ENCODE measurements at regions not wholly inside any gene's neighbourhood (a gene's known extent, or its start where the extent isn't known, plus 50 kb on each side); places are given as distances from the start of the nearest gene placed in this dataset.

GRCh38 chr10:130461631-130462030 lies 325.4 kb downstream of the GLRX3 start:
- no peak for TF ChIP-seq POLR2A (IDR thresholded peaks at IDR 0.05)
- TF ChIP-seq, protein P1, sequence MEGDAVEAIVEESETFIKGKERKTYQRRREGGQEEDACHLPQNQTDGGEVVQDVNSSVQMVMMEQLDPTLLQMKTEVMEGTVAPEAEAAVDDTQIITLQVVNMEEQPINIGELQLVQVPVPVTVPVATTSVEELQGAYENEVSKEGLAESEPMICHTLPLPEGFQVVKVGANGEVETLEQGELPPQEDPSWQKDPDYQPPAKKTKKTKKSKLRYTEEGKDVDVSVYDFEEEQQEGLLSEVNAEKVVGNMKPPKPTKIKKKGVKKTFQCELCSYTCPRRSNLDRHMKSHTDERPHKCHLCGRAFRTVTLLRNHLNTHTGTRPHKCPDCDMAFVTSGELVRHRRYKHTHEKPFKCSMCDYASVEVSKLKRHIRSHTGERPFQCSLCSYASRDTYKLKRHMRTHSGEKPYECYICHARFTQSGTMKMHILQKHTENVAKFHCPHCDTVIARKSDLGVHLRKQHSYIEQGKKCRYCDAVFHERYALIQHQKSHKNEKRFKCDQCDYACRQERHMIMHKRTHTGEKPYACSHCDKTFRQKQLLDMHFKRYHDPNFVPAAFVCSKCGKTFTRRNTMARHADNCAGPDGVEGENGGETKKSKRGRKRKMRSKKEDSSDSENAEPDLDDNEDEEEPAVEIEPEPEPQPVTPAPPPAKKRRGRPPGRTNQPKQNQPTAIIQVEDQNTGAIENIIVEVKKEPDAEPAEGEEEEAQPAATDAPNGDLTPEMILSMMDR (IDR thresholded peaks at IDR 0.05) = no peak

All from right lobe of liver (tissue), 4 donors.